ENCODE measurements at regions not wholly inside any gene's neighbourhood (a gene's known extent, or its start where the extent isn't known, plus 50 kb on each side); places are given as distances from the start of the nearest gene placed in this dataset.

- peak; percentile 67 for DNase-seq (ENCODE audit: low spot score)
These were observed 50.9 kb upstream of the GSE1 start for GRCh38 chr16:85562093-85562786.

GRCh38 chr16:85563034-85563433 is 50.1 kb upstream of the GSE1 start:
- no peak for DNase-seq (ENCODE audit: low spot score)

All from D341Med (cell line).